ENCODE measurements at regions not wholly inside any gene's neighbourhood (a gene's known extent, or its start where the extent isn't known, plus 50 kb on each side); places are given as distances from the start of the nearest gene placed in this dataset.

DNA sequence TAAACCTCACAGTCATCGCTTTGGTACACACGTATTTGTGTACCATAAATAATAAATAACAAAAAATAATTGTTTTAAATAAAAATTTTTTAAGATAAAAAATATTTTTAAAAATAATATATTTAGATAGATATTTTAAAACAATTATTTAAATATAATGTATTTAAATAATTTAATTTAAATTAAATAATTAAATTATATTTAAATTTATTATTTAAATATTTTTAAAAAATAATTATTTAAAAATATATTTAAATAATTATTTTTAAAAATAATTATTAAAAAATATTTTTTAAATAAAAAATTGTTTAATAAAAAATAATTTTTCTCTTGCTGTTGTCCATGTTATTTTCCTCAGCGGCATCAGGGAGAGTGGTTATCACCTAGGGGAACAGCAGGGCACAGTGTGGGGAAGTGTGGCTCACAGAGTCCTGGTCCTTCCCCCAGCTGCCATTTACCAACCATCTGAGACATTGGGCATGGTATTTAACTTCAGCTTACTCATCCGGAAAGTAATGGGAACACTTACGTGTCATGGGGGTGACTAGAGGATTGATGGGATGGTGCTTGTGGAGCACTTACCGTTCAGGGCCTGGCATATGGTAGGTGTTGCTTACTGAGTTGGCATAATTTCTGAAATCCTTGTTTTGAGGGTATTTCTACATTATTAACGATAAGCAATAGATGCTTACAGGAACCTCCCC is 92.9 kb upstream of the TSPAN2 start:
- H3K36me3 ChIP-seq, result no peaks in the 10 kb centered on the region
- H3K27ac ChIP-seq, result no peak overlapping the region
- no peaks in the 10 kb centered on the region for H3K27me3 ChIP-seq
- H3K4me1 ChIP-seq, result peaks cover 15% of the 10 kb centered on the region
- WGBS, result 96% methylated on average over 7 of the region's 7 CpGs
- TF ChIP-seq POLR2AphosphoS5 (IDR thresholded peaks at IDR 0.05), result no peak
- no peak for TF ChIP-seq POLR2A (IDR thresholded peaks at IDR 0.05)
- TF ChIP-seq, protein P1, sequence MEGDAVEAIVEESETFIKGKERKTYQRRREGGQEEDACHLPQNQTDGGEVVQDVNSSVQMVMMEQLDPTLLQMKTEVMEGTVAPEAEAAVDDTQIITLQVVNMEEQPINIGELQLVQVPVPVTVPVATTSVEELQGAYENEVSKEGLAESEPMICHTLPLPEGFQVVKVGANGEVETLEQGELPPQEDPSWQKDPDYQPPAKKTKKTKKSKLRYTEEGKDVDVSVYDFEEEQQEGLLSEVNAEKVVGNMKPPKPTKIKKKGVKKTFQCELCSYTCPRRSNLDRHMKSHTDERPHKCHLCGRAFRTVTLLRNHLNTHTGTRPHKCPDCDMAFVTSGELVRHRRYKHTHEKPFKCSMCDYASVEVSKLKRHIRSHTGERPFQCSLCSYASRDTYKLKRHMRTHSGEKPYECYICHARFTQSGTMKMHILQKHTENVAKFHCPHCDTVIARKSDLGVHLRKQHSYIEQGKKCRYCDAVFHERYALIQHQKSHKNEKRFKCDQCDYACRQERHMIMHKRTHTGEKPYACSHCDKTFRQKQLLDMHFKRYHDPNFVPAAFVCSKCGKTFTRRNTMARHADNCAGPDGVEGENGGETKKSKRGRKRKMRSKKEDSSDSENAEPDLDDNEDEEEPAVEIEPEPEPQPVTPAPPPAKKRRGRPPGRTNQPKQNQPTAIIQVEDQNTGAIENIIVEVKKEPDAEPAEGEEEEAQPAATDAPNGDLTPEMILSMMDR (IDR thresholded peaks at IDR 0.05), result no peak
- no peak for TF ChIP-seq EP300 (IDR thresholded peaks at IDR 0.05)
- H3K4me3 ChIP-seq, result no peak overlapping the region
- H3K9me3 ChIP-seq, result no peaks in the 10 kb centered on the region
- no peak for DNase-seq (ENCODE audit: low spot score in 2 of 2)

GRCh38 chr1:115181231-115181630 is 91.9 kb upstream of the TSPAN2 start:
- no peak overlapping the region for H3K4me3 ChIP-seq
- no peak for TF ChIP-seq POLR2A (IDR thresholded peaks at IDR 0.05)
- TF ChIP-seq, protein P1 (IDR thresholded peaks at IDR 0.05), result no peak
- TF ChIP-seq EP300 (IDR thresholded peaks at IDR 0.05), result no peak
- no peak for TF ChIP-seq POLR2AphosphoS5 (IDR thresholded peaks at IDR 0.05)
- H3K27ac ChIP-seq, result no peak overlapping the region
- peaks cover 15% of the 10 kb centered on the region for H3K4me1 ChIP-seq
- no peak for DNase-seq (ENCODE audit: low spot score in 2 of 2)
- H3K27me3 ChIP-seq, result no peaks in the 10 kb centered on the region
- WGBS, result 83% methylated on average over 4 of the region's 4 CpGs
- no peaks in the 10 kb centered on the region for H3K36me3 ChIP-seq
- H3K9me3 ChIP-seq, result no peaks in the 10 kb centered on the region

DNA sequence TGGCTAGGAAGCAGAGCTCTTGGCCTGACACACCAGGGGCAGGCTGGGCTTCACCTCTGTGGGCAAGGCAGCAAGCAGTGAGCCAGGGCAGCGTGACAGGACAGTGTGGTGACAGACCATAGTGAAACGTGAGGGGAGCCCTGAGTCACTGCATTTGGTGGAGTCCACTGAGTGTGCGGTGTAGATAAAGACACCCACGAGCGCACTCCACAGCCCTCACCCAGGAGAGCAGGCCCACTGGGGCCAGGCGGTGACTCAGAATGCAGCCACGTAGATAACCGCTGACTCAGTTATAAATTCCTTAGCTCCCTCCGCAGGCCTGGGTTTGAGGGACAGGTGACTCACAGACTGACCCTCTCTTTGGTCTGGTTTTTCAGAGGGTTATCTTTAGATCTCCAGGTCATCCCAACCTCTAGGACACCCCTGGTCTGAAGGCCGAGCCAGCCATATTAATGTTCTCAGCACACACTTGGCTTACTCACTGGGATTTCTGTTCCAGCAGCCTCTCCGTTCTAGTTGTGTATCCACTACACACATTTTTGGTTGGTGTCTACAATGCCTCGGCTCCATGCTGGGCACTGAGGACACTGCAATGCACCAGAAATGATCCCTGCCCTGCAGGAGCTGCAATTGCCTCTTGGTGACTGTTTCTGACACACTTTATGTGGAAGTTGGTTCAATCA is 90.2 kb upstream of the TSPAN2 start:
- Histone ChIP-seq H3K27ac (no peak overlapping the region), H3K27me3 (no peaks in the 10 kb centered on the region), H3K9me3 (no peaks in the 10 kb centered on the region), H3K36me3 (no peaks in the 10 kb centered on the region), H3K4me1 (peaks cover 12% of the 10 kb centered on the region), H3K4me3 (no peak overlapping the region)
- no peak for TF ChIP-seq POLR2A (IDR thresholded peaks at IDR 0.05)
- TF ChIP-seq, protein P1 (IDR thresholded peaks at IDR 0.05), result no peak
- no peak for TF ChIP-seq EP300 (IDR thresholded peaks at IDR 0.05)
- DNase-seq (ENCODE audit: low spot score in 2 of 2), result no peak
- WGBS, result 92% methylated on average over 10 of the region's 12 CpGs

DNA sequence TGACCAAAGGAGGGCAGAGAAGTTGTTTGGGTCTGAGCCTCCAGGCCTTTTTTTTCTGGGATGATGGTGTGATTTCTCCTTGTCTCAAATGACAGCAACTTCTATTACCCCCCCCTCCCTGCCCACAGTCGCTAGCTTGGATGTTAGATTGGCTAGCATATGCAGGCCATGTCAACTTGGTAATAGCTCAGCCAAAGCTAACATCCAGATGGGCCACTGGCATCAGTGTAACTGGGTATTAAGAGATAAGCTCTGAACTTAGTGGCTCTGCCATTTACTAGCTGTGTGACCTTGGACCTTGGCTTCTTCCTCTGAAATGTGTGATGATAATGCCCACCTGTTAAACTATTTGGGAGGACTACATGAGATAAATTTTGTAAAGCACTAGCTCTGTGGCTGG is 86.9 kb upstream of the TSPAN2 start:
- no peaks in the 10 kb centered on the region for H3K9me3 ChIP-seq
- H3K27ac ChIP-seq, result no peak overlapping the region
- peaks cover 3% of the 10 kb centered on the region for H3K4me1 ChIP-seq
- WGBS, result 70% methylated on average over 1 of the region's 1 CpG
- TF ChIP-seq EP300 (IDR thresholded peaks at IDR 0.05), result no peak
- TF ChIP-seq POLR2AphosphoS5 (IDR thresholded peaks at IDR 0.05), result no peak
- TF ChIP-seq POLR2A (IDR thresholded peaks at IDR 0.05), result no peak
- TF ChIP-seq, protein P1 (IDR thresholded peaks at IDR 0.05), result no peak
- no peaks in the 10 kb centered on the region for H3K36me3 ChIP-seq
- no peak for DNase-seq (ENCODE audit: low spot score in 2 of 2)
- no peak overlapping the region for H3K4me3 ChIP-seq
- H3K27me3 ChIP-seq, result no peaks in the 10 kb centered on the region

DNA sequence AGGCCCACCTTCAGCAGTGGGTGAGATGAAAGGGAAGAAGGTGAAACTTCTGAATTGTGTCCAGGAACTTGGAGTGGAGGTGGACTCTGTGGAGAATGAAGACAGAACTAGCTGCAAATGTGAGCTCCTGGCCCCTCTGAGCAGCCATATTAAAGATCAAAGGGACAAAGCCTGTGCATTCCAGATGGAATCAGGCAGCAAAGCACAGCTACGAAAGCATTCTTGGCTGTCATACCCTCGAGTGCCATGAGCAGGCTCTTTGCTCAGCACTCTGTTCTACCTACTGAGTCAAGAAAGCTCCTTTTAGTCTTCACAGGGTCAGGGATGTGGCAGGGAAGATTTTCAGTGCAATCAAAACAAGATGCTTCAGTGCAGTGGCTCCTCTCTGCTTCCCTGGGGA is 86.3 kb upstream of the TSPAN2 start:
- DNase-seq (ENCODE audit: low spot score in 2 of 2), result no peak
- Histone ChIP-seq H3K27me3 (no peaks in the 10 kb centered on the region), H3K4me1 (peaks cover 6% of the 10 kb centered on the region), H3K4me3 (no peak overlapping the region), H3K9me3 (no peaks in the 10 kb centered on the region), H3K27ac (no peak overlapping the region), H3K36me3 (no peaks in the 10 kb centered on the region)
- TF ChIP-seq EP300 (IDR thresholded peaks at IDR 0.05), result no peak
- TF ChIP-seq, protein P1 (IDR thresholded peaks at IDR 0.05), result no peak
- TF ChIP-seq POLR2A (IDR thresholded peaks at IDR 0.05), result no peak
- TF ChIP-seq POLR2AphosphoS5 (IDR thresholded peaks at IDR 0.05), result no peak
- WGBS, result 70% methylated on average over 2 of the region's 2 CpGs
